ENCODE measurements at regions not wholly inside any gene's neighbourhood (a gene's known extent, or its start where the extent isn't known, plus 50 kb on each side); places are given as distances from the start of the nearest gene placed in this dataset.
"Not testable (repeated sequence)": the region's sequence is repeated elsewhere in the genome, so short reads cannot be mapped to it uniquely, and the experiment has no call there.

GRCh38 chr13:50167224-50167947, 152.1 kb downstream of the KCNRG start:
- Mint-ChIP-seq H3K4me3 (no peak overlapping the region), H3K9me3 (peaks cover 1% of the 10 kb centered on the region), H3K36me3 (ENCODE audit: low read depth) (no peaks in the 10 kb centered on the region), H3K27me3 (ENCODE audit: low read depth) (peaks cover 8% of the 10 kb centered on the region), H3K4me1 (ENCODE audit: low read depth) (peaks cover 16% of the 10 kb centered on the region), H3K27ac (no peak overlapping the region)
- DNase-seq = peak; percentile 17
- CTCF ChIA-PET = interaction anchor here (0.6 to 1.1 kb wide), 4 partner anchors 57 to 761 kb away, joined by 3 to 5 read pairs (median 3); partner anchors contain the start of gene TRIM13
- intact Hi-C loops (cut with micrococcal nuclease) = loop anchor here (1.0 to 5.0 kb wide), 10 partner anchors 15 to 260 kb away; partner anchors contain the start of gene TRIM13

GRCh38 chr13:50167967-50168366, 152.7 kb downstream of the KCNRG start:
- H3K27ac Mint-ChIP-seq = no peak overlapping the region
- peaks cover 1% of the 10 kb centered on the region for H3K9me3 Mint-ChIP-seq
- H3K4me3 Mint-ChIP-seq = no peak overlapping the region
- intact Hi-C loops (cut with micrococcal nuclease) = loop anchor here (1.0 to 5.0 kb wide), 10 partner anchors 15 to 259 kb away; partner anchors contain the start of gene TRIM13
- CTCF ChIA-PET = interaction anchor here (1.0 to 1.1 kb wide), 2 partner anchors 56 to 171 kb away, joined by 3 read pairs; partner anchors contain the start of gene TRIM13
- peaks cover 8% of the 10 kb centered on the region for H3K27me3 Mint-ChIP-seq (ENCODE audit: low read depth)
- peaks cover 16% of the 10 kb centered on the region for H3K4me1 Mint-ChIP-seq (ENCODE audit: low read depth)
- DNase-seq = no peak
- no peaks in the 10 kb centered on the region for H3K36me3 Mint-ChIP-seq (ENCODE audit: low read depth)

DNA sequence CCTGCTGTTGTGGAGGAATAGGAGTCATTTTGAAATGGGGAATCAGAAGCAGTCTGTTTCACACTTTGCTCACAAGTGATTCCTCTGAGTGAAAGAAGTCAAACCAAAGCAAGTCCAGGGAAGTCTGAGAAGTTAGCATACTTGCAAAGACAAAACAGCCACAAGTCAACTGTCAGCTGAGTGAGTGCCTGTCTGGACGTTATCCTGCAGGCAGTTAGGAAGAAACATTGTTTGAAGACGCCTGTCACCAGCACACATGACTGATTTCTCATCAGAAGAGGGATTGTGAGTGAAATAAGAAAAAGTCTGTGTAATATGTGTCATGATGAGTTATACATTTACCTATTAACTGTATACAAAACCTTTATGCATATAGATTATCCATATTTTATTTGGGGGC, 153.5 kb downstream of the KCNRG start:
- CTCF ChIA-PET = interaction anchor here (0.6 kb wide), 1 partner anchor 31 kb away, joined by 3 read pairs; no protein-coding TSS in a partner anchor
- Mint-ChIP-seq H3K4me3 (no peak overlapping the region), H3K9me3 (peaks cover 1% of the 10 kb centered on the region), H3K36me3 (ENCODE audit: low read depth) (no peaks in the 10 kb centered on the region), H3K27ac (no peak overlapping the region), H3K27me3 (ENCODE audit: low read depth) (peaks cover 6% of the 10 kb centered on the region), H3K4me1 (ENCODE audit: low read depth) (peaks cover 16% of the 10 kb centered on the region)
- DNase-seq = no peak
- intact Hi-C loops (cut with micrococcal nuclease) = loop anchor here (5.0 kb wide), 1 partner anchor 259 kb away; no protein-coding TSS in a partner anchor

DNA sequence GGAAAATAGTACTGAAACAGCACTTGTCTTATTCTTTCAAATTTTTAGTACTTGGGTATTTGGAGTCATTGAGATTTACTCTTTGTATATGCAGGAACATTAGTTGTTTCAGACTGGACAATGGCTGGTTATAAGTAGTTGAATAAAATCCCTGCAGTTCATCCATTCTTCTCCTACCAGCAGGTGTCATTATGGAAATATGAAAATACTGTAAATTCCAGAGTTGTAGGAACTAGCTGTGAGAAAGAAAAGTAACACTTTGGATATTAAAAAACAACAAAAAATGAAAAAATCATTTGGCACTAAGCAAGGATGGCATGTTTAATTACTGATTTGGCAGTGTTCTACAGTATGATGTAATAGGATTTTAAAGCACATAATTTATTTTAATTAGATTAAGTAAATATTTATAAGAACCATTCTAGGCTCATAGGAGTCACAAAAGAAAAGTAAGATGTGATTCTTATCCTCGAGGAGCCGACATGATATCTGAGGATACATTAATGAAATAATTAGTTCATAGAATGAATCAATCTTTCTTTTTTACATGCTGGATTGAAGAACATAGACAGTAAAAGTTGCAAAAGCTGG, 155.3 kb downstream of the KCNRG start:
- intact Hi-C loops (cut with micrococcal nuclease) = loop anchor here (10.0 kb wide), 1 partner anchor 354 kb away; no protein-coding TSS in a partner anchor
- no peak overlapping the region for H3K4me3 Mint-ChIP-seq
- H3K9me3 Mint-ChIP-seq = peaks cover 1% of the 10 kb centered on the region
- no peaks in the 10 kb centered on the region for H3K36me3 Mint-ChIP-seq (ENCODE audit: low read depth)
- no peak overlapping the region for H3K27ac Mint-ChIP-seq
- CTCF ChIA-PET = interaction anchor here (0.6 kb wide), 1 partner anchor 1291 kb away, joined by 4 read pairs; no protein-coding TSS in a partner anchor
- no peak for DNase-seq
- peaks cover 18% of the 10 kb centered on the region for H3K4me1 Mint-ChIP-seq (ENCODE audit: low read depth)
- peaks cover 6% of the 10 kb centered on the region for H3K27me3 Mint-ChIP-seq (ENCODE audit: low read depth)

GRCh38 chr13:50171590-50172282, 156.5 kb downstream of the KCNRG start:
- Mint-ChIP-seq H3K4me3 (no peak overlapping the region), H3K36me3 (ENCODE audit: low read depth) (no peaks in the 10 kb centered on the region), H3K9me3 (no peaks in the 10 kb centered on the region), H3K4me1 (ENCODE audit: low read depth) (peaks cover 18% of the 10 kb centered on the region), H3K27ac (no peak overlapping the region), H3K27me3 (ENCODE audit: low read depth) (peaks cover 2% of the 10 kb centered on the region)
- DNase-seq = no peak
- CTCF ChIA-PET = interaction anchor here (0.9 kb wide), 1 partner anchor 10 kb away, joined by 3 read pairs; no protein-coding TSS in a partner anchor
- intact Hi-C loops (cut with micrococcal nuclease) = loop anchor here (10.0 kb wide), 1 partner anchor 353 kb away; no protein-coding TSS in a partner anchor

DNA sequence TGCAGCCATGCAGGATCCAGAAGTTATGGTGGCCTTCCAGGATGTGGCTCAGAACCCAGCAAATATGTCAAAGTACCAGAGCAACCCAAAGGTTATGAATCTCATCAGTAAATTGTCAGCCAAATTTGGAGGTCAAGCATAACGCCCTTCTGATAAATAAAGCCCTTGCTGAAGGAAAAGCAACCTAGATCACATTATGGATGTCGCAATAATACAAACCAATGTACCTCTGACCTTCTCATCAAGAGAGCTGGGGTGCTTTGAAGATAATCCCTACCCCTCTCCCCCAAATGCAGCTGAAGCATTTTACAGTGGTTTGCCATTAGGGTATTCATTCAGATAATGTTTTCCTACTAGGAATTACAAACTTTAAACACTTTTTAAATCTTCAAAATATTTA, 157.8 kb downstream of the KCNRG start:
- H3K4me3 Mint-ChIP-seq; CTCF ChIA-PET; H3K4me1 Mint-ChIP-seq (ENCODE audit: low read depth); H3K36me3 Mint-ChIP-seq (ENCODE audit: low read depth); H3K27me3 Mint-ChIP-seq (ENCODE audit: low read depth); H3K9me3 Mint-ChIP-seq; H3K27ac Mint-ChIP-seq; DNase-seq: not testable (repeated sequence)
- intact Hi-C loops (cut with micrococcal nuclease) = loop anchor here (10.0 kb wide), 1 partner anchor 352 kb away; no protein-coding TSS in a partner anchor

GRCh38 chr13:50174630-50175029, 159.4 kb downstream of the KCNRG start:
- Mint-ChIP-seq H3K9me3 (no peaks in the 10 kb centered on the region), H3K4me1 (ENCODE audit: low read depth) (peaks cover 3% of the 10 kb centered on the region), H3K36me3 (ENCODE audit: low read depth) (no peaks in the 10 kb centered on the region), H3K27me3 (ENCODE audit: low read depth) (no peaks in the 10 kb centered on the region), H3K27ac (no peak overlapping the region), H3K4me3 (no peak overlapping the region)
- DNase-seq = no peak
- CTCF ChIA-PET = no interaction called here
- intact Hi-C loops (cut with micrococcal nuclease) = loop anchor here (10.0 kb wide), 1 partner anchor 350 kb away; no protein-coding TSS in a partner anchor

DNA sequence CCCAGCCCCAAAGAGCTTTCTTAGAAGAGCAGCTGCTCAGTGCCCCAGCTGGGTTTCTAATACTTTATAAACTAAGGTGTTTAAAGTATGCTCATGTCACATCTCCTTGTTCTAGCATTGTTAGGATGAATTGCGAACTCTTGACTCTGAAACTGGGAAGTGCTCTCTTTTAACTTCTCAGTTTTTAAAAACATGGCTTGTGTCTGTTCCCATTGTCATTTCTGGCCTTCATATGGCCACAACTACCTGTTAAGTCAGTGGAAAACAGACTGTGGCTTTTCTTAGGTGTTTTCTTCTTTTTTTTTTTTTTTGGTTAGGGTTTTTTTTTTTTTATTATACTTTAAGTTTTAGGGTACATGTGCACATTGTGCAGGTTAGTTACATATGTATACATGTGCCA, 164.7 kb downstream of the KCNRG start:
- no peaks in the 10 kb centered on the region for H3K9me3 Mint-ChIP-seq
- CTCF ChIA-PET = no interaction called here
- H3K4me3 Mint-ChIP-seq = no peak overlapping the region
- H3K27ac Mint-ChIP-seq = no peak overlapping the region
- intact Hi-C loops (cut with micrococcal nuclease) = loop anchor here (10.0 kb wide), 1 partner anchor 345 kb away; no protein-coding TSS in a partner anchor
- no peak for DNase-seq
- no peaks in the 10 kb centered on the region for H3K27me3 Mint-ChIP-seq (ENCODE audit: low read depth)
- H3K4me1 Mint-ChIP-seq (ENCODE audit: low read depth) = no peaks in the 10 kb centered on the region
- H3K36me3 Mint-ChIP-seq (ENCODE audit: low read depth) = no peaks in the 10 kb centered on the region

GRCh38 chr13:50185769-50186763, 170.8 kb downstream of the KCNRG start:
- H3K4me3 Mint-ChIP-seq; H3K36me3 Mint-ChIP-seq (ENCODE audit: low read depth); H3K9me3 Mint-ChIP-seq; H3K27ac Mint-ChIP-seq; H3K27me3 Mint-ChIP-seq (ENCODE audit: low read depth); intact Hi-C loops (cut with micrococcal nuclease); DNase-seq; H3K4me1 Mint-ChIP-seq (ENCODE audit: low read depth): not testable (repeated sequence)
- CTCF ChIA-PET = interaction anchor here (0.5 kb wide), 1 partner anchor 552 kb away, joined by 3 read pairs; no protein-coding TSS in a partner anchor

- Mint-ChIP-seq H3K27me3 (ENCODE audit: low read depth) (peaks cover 5% of the 10 kb centered on the region), H3K9me3 (no peaks in the 10 kb centered on the region), H3K4me1 (ENCODE audit: low read depth) (no peaks in the 10 kb centered on the region), H3K27ac (no peak overlapping the region), H3K4me3 (no peak overlapping the region), H3K36me3 (ENCODE audit: low read depth) (no peaks in the 10 kb centered on the region)
- intact Hi-C loops (cut with micrococcal nuclease) = no loop called here
- DNase-seq = no peak
- CTCF ChIA-PET = no interaction called here
Measured at GRCh38 chr13:50187352-50188029, 172.2 kb downstream of the KCNRG start.

GRCh38 chr13:50188696-50189095, 173.5 kb downstream of the KCNRG start:
- Mint-ChIP-seq H3K4me3 (no peak overlapping the region), H3K4me1 (ENCODE audit: low read depth) (no peaks in the 10 kb centered on the region), H3K27me3 (ENCODE audit: low read depth) (peaks cover 5% of the 10 kb centered on the region), H3K27ac (no peak overlapping the region), H3K36me3 (ENCODE audit: low read depth) (no peaks in the 10 kb centered on the region), H3K9me3 (no peaks in the 10 kb centered on the region)
- DNase-seq = no peak
- intact Hi-C loops (cut with micrococcal nuclease) = no loop called here
- CTCF ChIA-PET = interaction anchor here (0.6 to 1.8 kb wide), 2 partner anchors 23 to 52 kb away, joined by 3 to 4 read pairs; no protein-coding TSS in a partner anchor
